H1 (cell line): ENCODE measurements at regions not wholly inside any gene's neighbourhood (a gene's known extent, or its start where the extent isn't known, plus 50 kb on each side); places are given as distances from the start of the nearest gene placed in this dataset.

Experiments
- ASH2L ChIP-seq: fragments of 200-600, 300-600 bp; sonication (generic); IDR thresholded peaks from one replicate; pipeline ENCODE4 v1.7.1; 2017; ENCODE audit warnings: low read length
- CEBPB ChIP-seq: IDR thresholded peaks from 2 replicates; pipeline ENCODE4 v1.6.1; 2012; ENCODE audit warnings: low read depth, low read length
- EZH2 ChIP-seq: fragments of 200-600 bp; sonication (generic); IDR thresholded peaks from 2 replicates; pipeline ENCODE4 v1.7.1; 2012; ENCODE audit warnings: low read depth, mild to moderate bottlenecking, moderate library complexity, low read length, inconsistent platforms; ENCODE audit not compliant: severe bottlenecking
- TAF1 ChIP-seq: IDR thresholded peaks from 2 replicates; pipeline ENCODE4 v1.6.1; 2011; ENCODE audit warnings: mild to moderate bottlenecking, low read depth, low read length
- TF ChIP-seq, protein P1 (sequence below): IDR thresholded peaks from 2 replicates; pipeline ENCODE4 v1.6.1; 2011; ENCODE audit warnings: low read length, improper control_type of control experiment

DNA sequence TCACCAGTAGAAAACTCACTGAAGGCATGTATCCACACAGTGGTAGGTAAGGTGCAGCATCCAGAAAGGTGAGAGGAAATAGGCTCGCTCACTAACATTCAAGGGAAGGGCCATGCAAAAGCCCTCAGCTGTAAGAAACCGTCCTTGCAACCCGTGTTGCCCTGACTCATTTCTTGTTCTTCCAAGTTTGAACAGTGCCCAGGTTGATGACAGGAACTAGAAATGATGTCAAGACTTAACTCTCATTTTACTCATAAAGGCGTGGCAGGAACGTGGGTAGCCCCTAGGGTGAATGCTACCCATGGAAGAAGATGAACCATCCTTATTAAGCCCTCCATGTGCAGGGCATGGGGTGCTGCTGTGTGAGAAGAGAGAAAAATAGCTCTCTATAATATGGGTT lies 187.6 kb downstream of the CD83 start:
- TF ChIP-seq ASH2L (no peak), EZH2 (no peak), TAF1 (no peak), CEBPB (no peak)
- TF ChIP-seq, protein P1, sequence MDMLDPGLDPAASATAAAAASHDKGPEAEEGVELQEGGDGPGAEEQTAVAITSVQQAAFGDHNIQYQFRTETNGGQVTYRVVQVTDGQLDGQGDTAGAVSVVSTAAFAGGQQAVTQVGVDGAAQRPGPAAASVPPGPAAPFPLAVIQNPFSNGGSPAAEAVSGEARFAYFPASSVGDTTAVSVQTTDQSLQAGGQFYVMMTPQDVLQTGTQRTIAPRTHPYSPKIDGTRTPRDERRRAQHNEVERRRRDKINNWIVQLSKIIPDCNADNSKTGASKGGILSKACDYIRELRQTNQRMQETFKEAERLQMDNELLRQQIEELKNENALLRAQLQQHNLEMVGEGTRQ = no peak
